HEK293T (cell line): ENCODE measurements at regions not wholly inside any gene's neighbourhood (a gene's known extent, or its start where the extent isn't known, plus 50 kb on each side); places are given as distances from the start of the nearest gene placed in this dataset.

Source experiments
- CTCF ChIA-PET: fragments of 350-600 bp; formaldehyde crosslinking; extraction: SDS; loops from one replicate; lab custom pipeline; 2021; ENCODE audit warnings: antibody characterized with exemption, inconsistent platforms; lab: Yijun Ruan, JAX
- POLR2A ChIA-PET: fragments of 350-600 bp; formaldehyde crosslinking; extraction: SDS; loops from one replicate; lab custom pipeline; 2020; ENCODE audit warnings: antibody characterized with exemption, inconsistent platforms; lab: Yijun Ruan, JAX
- DNase-seq: peaks from one replicate; pipeline ENCODE4 v3.0.0; 2012; ENCODE audit warnings: mixed read lengths; ENCODE audit errors: extremely low spot score
- ARNT ChIP-seq: fragments of 450-650 bp; IDR thresholded peaks from 2 replicates; pipeline ENCODE4 v1.6.1; 2017; ENCODE audit warnings: mild to moderate bottlenecking
- BHLHE40 ChIP-seq: fragments of 450-650 bp; IDR thresholded peaks from 2 replicates; pipeline ENCODE4 v1.6.1; 2016; ENCODE audit warnings: mild to moderate bottlenecking, moderate library complexity, borderline replicate concordance
- CTBP1 ChIP-seq: fragments of 450-650 bp; IDR thresholded peaks from 2 replicates; pipeline ENCODE4 v1.6.1; 2016; ENCODE audit warnings: borderline replicate concordance
- ELF4 ChIP-seq: fragments of 450-650 bp; IDR thresholded peaks from 2 replicates; pipeline ENCODE4 v1.6.1; 2017; ENCODE audit warnings: antibody characterized with exemption
- FOXA1 ChIP-seq: fragments of 450-650 bp; IDR thresholded peaks from 2 replicates; pipeline ENCODE4 v1.6.1; 2016; ENCODE audit warnings: mild to moderate bottlenecking
- FOXK2 ChIP-seq: fragments of 450-650 bp; IDR thresholded peaks from 2 replicates; pipeline ENCODE4 v1.6.1; 2016; ENCODE audit warnings: mild to moderate bottlenecking
- FOXM1 ChIP-seq: fragments of 450-650 bp; IDR thresholded peaks from 2 replicates; pipeline ENCODE4 v1.6.1; 2017; ENCODE audit warnings: mild to moderate bottlenecking, borderline replicate concordance
- HDGF ChIP-seq: fragments of 450-650 bp; IDR thresholded peaks from 2 replicates; pipeline ENCODE4 v1.6.1; 2017; ENCODE audit warnings: antibody characterized with exemption, borderline replicate concordance
- L3MBTL2 ChIP-seq: fragments of 450-650 bp; conservative IDR thresholded peaks from 2 replicates; pipeline ENCODE4 v1.6.1; 2016; ENCODE audit warnings: mild to moderate bottlenecking
- LEF1 ChIP-seq: fragments of 450-650 bp; IDR thresholded peaks from 2 replicates; pipeline ENCODE4 v1.6.1; 2017; ENCODE audit warnings: mild to moderate bottlenecking, borderline replicate concordance
- NFRKB ChIP-seq: fragments of 450-650 bp; IDR thresholded peaks from 2 replicates; pipeline ENCODE4 v1.6.1; 2016; ENCODE audit warnings: mild to moderate bottlenecking, moderate library complexity
- PKNOX1 ChIP-seq: fragments of 450-650 bp; IDR thresholded peaks from 2 replicates; pipeline ENCODE4 v1.6.1; 2016
- SP1 ChIP-seq: fragments of 450-650 bp; IDR thresholded peaks from 2 replicates; pipeline ENCODE4 v1.6.1; 2017
- SUZ12 ChIP-seq: fragments of 450-650 bp; IDR thresholded peaks from 2 replicates; pipeline ENCODE4 v1.6.1; 2016; ENCODE audit warnings: mild to moderate bottlenecking
- TARDBP ChIP-seq: fragments of 450-650 bp; IDR thresholded peaks from 2 replicates; pipeline ENCODE4 v1.6.1; 2016
- ZNF384 ChIP-seq: fragments of 450-650 bp; IDR thresholded peaks from 2 replicates; pipeline ENCODE4 v1.6.1; 2016

DNA sequence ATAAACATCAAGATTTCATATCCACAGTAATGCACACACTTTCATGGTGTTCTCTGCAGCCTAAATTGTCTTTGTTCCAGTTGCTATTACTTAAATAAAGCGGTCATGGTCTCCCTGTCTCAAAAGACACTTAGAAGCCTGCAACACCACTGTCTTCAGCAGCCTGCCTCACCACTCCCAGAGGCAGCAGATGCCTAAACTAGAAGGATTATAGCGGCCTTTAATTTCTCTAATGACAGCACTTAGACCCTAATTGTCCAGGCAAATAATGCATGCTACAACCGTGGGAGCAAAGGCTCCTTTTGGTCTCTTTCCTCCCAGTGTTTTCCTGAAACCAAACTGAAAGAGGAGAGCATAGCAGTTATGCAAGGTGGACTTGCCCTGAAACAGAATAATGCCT lies 248.8 kb upstream of the SLC39A10 start:
- DNase-seq, result no peak
- CTCF ChIA-PET, result no interaction called here
- TF ChIP-seq CTBP1, result no peak
- no peak for TF ChIP-seq ZNF384
- no peak for TF ChIP-seq FOXM1
- no peak for TF ChIP-seq PKNOX1
- no peak for TF ChIP-seq LEF1
- no peak for TF ChIP-seq ARNT
- TF ChIP-seq ELF4, result no peak
- TF ChIP-seq TARDBP, result no peak
- TF ChIP-seq L3MBTL2, result no peak
- no peak for TF ChIP-seq SP1
- no peak for TF ChIP-seq FOXA1
- TF ChIP-seq NFRKB, result no peak

GRCh38 chr2:195407783-195408182 lies 249.2 kb upstream of the SLC39A10 start:
- CTCF ChIA-PET, result no interaction called here
- TF ChIP-seq ZNF384, result no peak
- TF ChIP-seq FOXK2, result no peak
- TF ChIP-seq PKNOX1, result no peak
- no peak for TF ChIP-seq L3MBTL2
- TF ChIP-seq CTBP1, result no peak
- no peak for TF ChIP-seq NFRKB
- TF ChIP-seq HDGF, result no peak
- no peak for TF ChIP-seq TARDBP
- POLR2A ChIA-PET, result no interaction called here
- no peak for DNase-seq

More for the DNA sequence above, 248.8 kb upstream of the SLC39A10 start:
- POLR2A ChIA-PET, result no interaction called here

DNA sequence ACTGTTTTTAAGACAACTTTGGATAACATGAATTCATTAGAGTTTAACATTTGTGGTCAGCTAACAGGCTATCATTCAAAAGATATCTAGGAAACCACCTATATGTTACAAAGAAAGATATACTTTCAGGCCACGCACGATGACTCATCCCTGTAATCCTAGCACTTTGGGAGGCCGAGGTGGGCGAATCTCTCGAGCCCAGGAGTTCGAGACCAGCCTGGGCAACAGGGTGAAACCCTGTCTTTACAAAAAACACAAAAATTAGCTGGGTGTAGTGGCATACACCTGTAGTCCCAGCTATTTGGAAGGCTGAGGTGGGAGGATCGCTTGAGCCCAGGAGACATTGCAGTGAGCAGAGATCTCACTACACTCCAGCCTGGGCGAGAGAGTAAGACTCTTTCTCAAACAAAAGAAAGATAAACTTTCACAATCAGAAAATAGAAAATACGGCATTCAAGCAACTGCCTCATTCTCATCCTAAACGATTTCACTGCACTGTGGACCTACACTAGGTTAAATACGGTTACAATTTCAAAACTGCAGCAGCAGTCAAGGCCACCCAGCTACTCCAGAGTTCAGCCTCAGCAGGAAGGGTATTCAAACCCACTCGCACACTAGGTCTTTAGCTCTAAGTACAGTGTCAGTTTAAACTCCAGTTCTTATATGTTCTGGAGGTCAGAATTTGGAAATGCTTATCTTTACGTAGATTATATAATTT lies 250.0 kb upstream of the SLC39A10 start:
- ChIA-PET POLR2A (no interaction called here), CTCF (no interaction called here)
- TF ChIP-seq SP1 (no peak), NFRKB (no peak), BHLHE40 (no peak), TARDBP (no peak), ELF4 (no peak), FOXK2 (no peak)
- no peak for DNase-seq

DNA sequence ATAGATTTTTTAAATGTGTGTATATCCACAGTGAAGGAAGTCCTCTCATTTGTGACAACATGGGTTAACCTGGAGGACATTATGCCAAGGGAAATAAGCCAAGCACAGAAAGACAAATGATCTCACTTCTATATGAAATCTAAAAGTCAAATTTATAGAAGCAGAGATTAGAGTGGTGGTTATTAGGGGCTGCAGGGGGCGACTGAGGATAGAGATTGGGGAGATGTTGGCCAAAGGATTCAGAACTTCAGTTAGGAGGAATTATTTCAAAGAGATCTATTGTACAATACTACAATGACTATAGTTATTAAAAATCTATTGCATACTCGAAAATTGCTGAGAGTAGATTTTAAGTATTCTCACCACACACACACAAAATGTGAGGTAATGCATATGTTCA lies 252.4 kb upstream of the SLC39A10 start:
- DNase-seq, result no peak
- CTCF ChIA-PET, result no interaction called here
- POLR2A ChIA-PET, result no interaction called here
- TF ChIP-seq ARNT (no peak), CTBP1 (no peak), BHLHE40 (no peak), ZNF384 (no peak)

- DNase-seq, result no peak
- TF ChIP-seq FOXA1 (no peak), ARNT (no peak), ZNF384 (no peak), ELF4 (no peak), NFRKB (no peak), SP1 (no peak), HDGF (no peak), BHLHE40 (no peak), FOXM1 (no peak), FOXK2 (no peak), TARDBP (no peak), LEF1 (no peak), CTBP1 (no peak)
- POLR2A ChIA-PET, result no interaction called here
- CTCF ChIA-PET, result no interaction called here
Measured at GRCh38 chr2:195396479-195396878, 260.5 kb upstream of the SLC39A10 start.

DNA sequence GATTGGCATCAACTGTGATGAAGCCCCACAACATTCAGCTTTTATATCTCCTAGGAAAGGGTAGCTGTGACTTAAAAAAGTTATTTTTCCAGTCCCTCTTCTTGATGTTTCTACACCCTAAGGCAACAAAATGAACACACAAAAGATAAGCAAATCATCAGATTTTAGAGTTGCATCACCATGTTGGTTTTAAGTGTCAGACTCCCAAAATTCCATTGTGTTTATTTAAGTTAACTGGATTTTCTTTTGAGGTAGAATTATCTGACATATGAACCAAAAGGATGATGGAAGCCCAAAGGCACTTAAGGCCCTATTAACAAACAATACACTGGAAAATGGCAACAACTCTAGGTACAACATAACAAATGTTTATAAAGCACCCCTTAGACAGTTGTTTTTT lies 261.7 kb upstream of the SLC39A10 start:
- TF ChIP-seq ARNT (no peak), FOXK2 (no peak), ZNF384 (no peak), PKNOX1 (no peak), NFRKB (no peak), SUZ12 (no peak), HDGF (no peak)

More for the DNA sequence above, 261.7 kb upstream of the SLC39A10 start:
- ChIA-PET POLR2A (no interaction called here), CTCF (no interaction called here)
- DNase-seq, result no peak
